Ovary (tissue), 7 donors: ENCODE measurements at regions not wholly inside any gene's neighbourhood (a gene's known extent, or its start where the extent isn't known, plus 50 kb on each side); places are given as distances from the start of the nearest gene placed in this dataset.
"Not testable (repeated sequence)": the region's sequence is repeated elsewhere in the genome, so short reads cannot be mapped to it uniquely, and the experiment has no call there.

Experiments used
- DNase-seq, 5 donors: peaks; one replicate each; pipeline ENCODE4 v3.0.0-alpha.2; 2019 to 2020
- H3K27ac ChIP-seq, 2 donors: fragments of 200-600 bp; one replicate each; pipeline versions ENCODE4 v1.5.1 to v1.8.0; 2019 to 2022
- H3K27me3 ChIP-seq: fragments of 200-600 bp; one replicate; pipeline ENCODE4 v1.8.0; 2022
- H3K36me3 ChIP-seq: fragments of 200-600 bp; sonication (generic); one replicate; pipeline ENCODE4 v1.5.1; 2019
- H3K4me1 ChIP-seq: one replicate; pipeline ENCODE4 v1.8.1; 2013; ENCODE audit warnings: mild to moderate bottlenecking, moderate library complexity; ENCODE audit not compliant: insufficient read depth
- H3K4me3 ChIP-seq: fragments of 200-600 bp; sonication (generic); one replicate; pipeline ENCODE4 v1.5.1; 2017
- H3K9me3 ChIP-seq, 2 donors: fragments of 200-600 bp in 1 of 2; sonication (generic) in 1 of 2; one replicate each; pipeline versions ENCODE4 v1.5.1 to v1.8.1; 2013 to 2019; ENCODE audit warnings: mild to moderate bottlenecking in 1 of 2, moderate library complexity in 1 of 2
- CTCF ChIP-seq, 3 donors: fragments of 450-650 bp in 2 of 3; fragments of 200-600 bp in 1 of 3; IDR thresholded peaks; one replicate each; pipeline versions ENCODE4 v1.5.1 to v1.8.0; 2016 to 2022; ENCODE audit warnings: antibody characterized with exemption in 3 of 3, mild to moderate bottlenecking in 1 of 3
- EP300 ChIP-seq: sonication (generic); formaldehyde crosslinking; IDR thresholded peaks from one replicate; pipeline ENCODE4 v1.6.1; 2017; ENCODE audit warnings: antibody characterized with exemption
- POLR2A ChIP-seq: fragments of 450-650 bp; IDR thresholded peaks from one replicate; pipeline ENCODE4 v1.6.1; 2017; ENCODE audit warnings: antibody characterized with exemption, mild to moderate bottlenecking, moderate library complexity
- WGBS, 3 donors: extraction: QIAGEN DNeasy Blood & Tissue Kit in 1 of 3; methylation state at CpG; one replicate each; pipeline versions ENCODE4 v1.1.5 to v1.1.7; 2013 to 2017; 5-methylcytosine and 5-hydroxymethylcytosine counted together
- intact Hi-C, 4 donors: fragments of 100-400 bp; cut with DNase I; formaldehyde crosslinking; loops; one replicate each; pipeline versions ENCODE4 v1.11.0 to v1.15.1; 2022 to 2023
- donor health status: DM: no; HTN: no; CAD: no; lungs with moderate emphysema.
- donor health status: DM: no; HTN: no; CAD: no.
- donor health status: Bipolar disorder and iron deficiency.
- donor health status: DM: no; HTN: no; CAD: no.
- donor health status: DM: yes; HTN: yes; CAD: no.

GRCh38 chr10:105579112-105579511, 938.0 kb downstream of the SORCS3 start:
- peak in 1 of 5 donors; percentile 9 for DNase-seq
- no peak for TF ChIP-seq EP300
- TF ChIP-seq POLR2A, result no peak
- TF ChIP-seq CTCF (IDR thresholded peaks at IDR 0.05), result no peak

GRCh38 chr10:105577865-105578607, 936.9 kb downstream of the SORCS3 start:
- Histone ChIP-seq H3K4me1 (no peaks in the 10 kb centered on the region), H3K9me3 (peaks cover 0 to 4% of the 10 kb centered on the region in 2 donors), H3K4me3 (no peak overlapping the region), H3K27me3 (no peaks in the 10 kb centered on the region), H3K27ac (no peak overlapping the region), H3K36me3 (no peaks in the 10 kb centered on the region)
- TF ChIP-seq EP300 (no peak), POLR2A (no peak), CTCF (IDR thresholded peaks at IDR 0.05) (no peak)
- WGBS, 3 donors, result 83 to 87% (median 85%) methylated on average over 4 of the region's 4 CpGs
- intact Hi-C loops, result no loop called here
- no peak for DNase-seq

More at GRCh38 chr10:105579112-105579511, 938.0 kb downstream of the SORCS3 start:
- Histone ChIP-seq H3K9me3 (peaks cover 0 to 4% of the 10 kb centered on the region in 2 donors), H3K36me3 (no peaks in the 10 kb centered on the region), H3K4me3 (no peak overlapping the region), H3K4me1 (no peaks in the 10 kb centered on the region), H3K27ac (no peak overlapping the region), H3K27me3 (no peaks in the 10 kb centered on the region)
- WGBS, 3 donors, result 87 to 94% (median 94%) methylated on average over 5 of the region's 5 CpGs
- intact Hi-C loops, result no loop called here

- Histone ChIP-seq H3K27me3 (no peaks in the 10 kb centered on the region), H3K4me3 (no peak overlapping the region), H3K27ac (no peak overlapping the region), H3K9me3 (no peaks in the 10 kb centered on the region), H3K36me3 (no peaks in the 10 kb centered on the region), H3K4me1 (no peaks in the 10 kb centered on the region)
- no peak for TF ChIP-seq POLR2A
- no peak for TF ChIP-seq EP300
- no peak for TF ChIP-seq CTCF (IDR thresholded peaks at IDR 0.05)
- no peak for DNase-seq
- intact Hi-C loops, result no loop called here
- 63 to 76% (median 69%) methylated on average over 4 of the region's 4 CpGs for WGBS, 3 donors
Measured at GRCh38 chr10:105559333-105560097, 918.4 kb downstream of the SORCS3 start.

GRCh38 chr10:105550453-105550852, 909.4 kb downstream of the SORCS3 start:
- H3K27ac ChIP-seq, DNase-seq, H3K4me1 ChIP-seq, H3K36me3 ChIP-seq, H3K27me3 ChIP-seq, intact Hi-C loops, H3K4me3 ChIP-seq, H3K9me3 ChIP-seq: not testable (repeated sequence)
- WGBS, 3 donors, result 77 to 87% (median 84%) methylated on average over 13 of the region's 13 CpGs

GRCh38 chr10:105549731-105550130, 908.6 kb downstream of the SORCS3 start:
- 82 to 88% (median 83%) methylated on average over 1 of the region's 1 CpG for WGBS, 3 donors
- H3K36me3 ChIP-seq, result no peaks in the 10 kb centered on the region
- no peaks in the 10 kb centered on the region for H3K27me3 ChIP-seq
- no peak for TF ChIP-seq POLR2A
- no peak for TF ChIP-seq CTCF (IDR thresholded peaks at IDR 0.05)
- no peak for TF ChIP-seq EP300
- H3K9me3 ChIP-seq, result no peaks in the 10 kb centered on the region
- DNase-seq, result no peak
- no peaks in the 10 kb centered on the region for H3K4me1 ChIP-seq
- H3K27ac ChIP-seq, result no peak overlapping the region
- intact Hi-C loops, result no loop called here
- H3K4me3 ChIP-seq, result no peak overlapping the region
